ENCODE measurements at regions not wholly inside any gene's neighbourhood (a gene's known extent, or its start where the extent isn't known, plus 50 kb on each side); places are given as distances from the start of the nearest gene placed in this dataset.
"Not testable (repeated sequence)": the region's sequence is repeated elsewhere in the genome, so short reads cannot be mapped to it uniquely, and the experiment has no call there.

- TF ChIP-seq CTCF, EP300 (IDR thresholded peaks at IDR 0.05): not testable (repeated sequence)
Observed at GRCh38 chr14:105604531-105605463, 78.4 kb downstream of the TMEM121 start.
